NOMO-1 treated with dmso at 0.1 percent for 144 hours (cell line): ENCODE measurements at regions not wholly inside any gene's neighbourhood (a gene's known extent, or its start where the extent isn't known, plus 50 kb on each side); places are given as distances from the start of the nearest gene placed in this dataset.

Source experiments
- DNase-seq: peaks from one replicate; lab custom pipeline; 2025; ENCODE audit not compliant: unreplicated experiment; lab: John Stamatoyannopoulos, UW

GRCh38 chr10:130400890-130401289 is 264.7 kb downstream of the GLRX3 start:
- no peak for DNase-seq

- DNase-seq, result no peak
Measured at GRCh38 chr10:130401860-130402765, 265.9 kb downstream of the GLRX3 start.

GRCh38 chr10:130403153-130404075 is 267.2 kb downstream of the GLRX3 start:
- DNase-seq, result no peak

- no peak for DNase-seq
Measured at GRCh38 chr10:130404476-130405055, 268.4 kb downstream of the GLRX3 start.

- no peak for DNase-seq
Measured at GRCh38 chr10:130407052-130407451, 270.9 kb downstream of the GLRX3 start.

GRCh38 chr10:130409331-130409730 is 273.1 kb downstream of the GLRX3 start:
- no peak for DNase-seq

- DNase-seq, result no peak
Measured at GRCh38 chr10:130409931-130410330, 273.7 kb downstream of the GLRX3 start.

- DNase-seq, result no peak
Measured at GRCh38 chr10:130411496-130412085, 275.4 kb downstream of the GLRX3 start.

GRCh38 chr10:130412317-130412716 is 276.1 kb downstream of the GLRX3 start:
- DNase-seq, result no peak

GRCh38 chr10:130416334-130417150 is 280.4 kb downstream of the GLRX3 start:
- DNase-seq, result no peak

- DNase-seq, result no peak
Measured at GRCh38 chr10:130418731-130419130, 282.5 kb downstream of the GLRX3 start.

- no peak for DNase-seq
Measured at GRCh38 chr10:130421909-130422308, 285.7 kb downstream of the GLRX3 start.

- no peak for DNase-seq
Measured at GRCh38 chr10:130422366-130423324, 286.5 kb downstream of the GLRX3 start.

- DNase-seq, result no peak
Measured at GRCh38 chr10:130423455-130424305, 287.5 kb downstream of the GLRX3 start.

- DNase-seq, result no peak
Measured at GRCh38 chr10:130424418-130424817, 288.2 kb downstream of the GLRX3 start.

- DNase-seq, result no peak
Measured at GRCh38 chr10:130425169-130425568, 289.0 kb downstream of the GLRX3 start.

- no peak for DNase-seq
Measured at GRCh38 chr10:130425881-130426435, 289.8 kb downstream of the GLRX3 start.

GRCh38 chr10:130427216-130427722 is 291.1 kb downstream of the GLRX3 start:
- DNase-seq, result no peak
